22Rv1 (cell line): ENCODE measurements at regions not wholly inside any gene's neighbourhood (a gene's known extent, or its start where the extent isn't known, plus 50 kb on each side); places are given as distances from the start of the nearest gene placed in this dataset.

Experiments
- H3K27ac ChIP-seq: fragments of 450-650 bp; 2 replicates; pipeline ENCODE4 v1.5.1; 2017
- CTCF ChIP-seq: fragments of 450-650 bp; IDR thresholded peaks from 2 replicates; pipeline ENCODE4 v1.5.1; 2017; ENCODE audit warnings: mild to moderate bottlenecking
- ZFX ChIP-seq: fragments of 450-650 bp; IDR thresholded peaks from 2 replicates; pipeline ENCODE4 v1.6.1; 2017; ENCODE audit warnings: antibody characterized with exemption, borderline replicate concordance

GRCh38 chr17:69919789-69920188 is 155.2 kb upstream of the KCNJ16 start:
- TF ChIP-seq ZFX (no peak), CTCF (no peak)
- no peak overlapping the region for H3K27ac ChIP-seq

DNA sequence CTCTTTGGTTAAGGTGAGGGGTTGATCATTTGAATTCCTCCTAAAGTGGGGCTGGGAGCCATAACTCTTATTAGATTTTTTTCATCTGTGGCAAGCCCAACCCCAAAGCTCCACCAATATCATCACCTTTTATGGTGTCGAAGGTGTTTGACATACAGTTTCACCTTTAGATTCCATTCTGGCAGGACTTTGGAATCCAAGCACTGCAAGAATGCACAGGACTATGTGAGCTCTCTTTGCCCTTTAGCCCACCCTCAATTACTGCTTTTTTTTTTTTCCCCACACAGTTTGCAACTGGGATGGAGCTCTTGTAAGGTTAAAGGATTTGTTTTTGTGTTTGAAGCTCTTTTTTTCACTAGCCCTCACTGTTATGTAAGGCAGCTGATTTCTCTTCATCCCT is 154.0 kb upstream of the KCNJ16 start:
- no peak for TF ChIP-seq ZFX
- TF ChIP-seq CTCF = no peak
- H3K27ac ChIP-seq = no peak overlapping the region

DNA sequence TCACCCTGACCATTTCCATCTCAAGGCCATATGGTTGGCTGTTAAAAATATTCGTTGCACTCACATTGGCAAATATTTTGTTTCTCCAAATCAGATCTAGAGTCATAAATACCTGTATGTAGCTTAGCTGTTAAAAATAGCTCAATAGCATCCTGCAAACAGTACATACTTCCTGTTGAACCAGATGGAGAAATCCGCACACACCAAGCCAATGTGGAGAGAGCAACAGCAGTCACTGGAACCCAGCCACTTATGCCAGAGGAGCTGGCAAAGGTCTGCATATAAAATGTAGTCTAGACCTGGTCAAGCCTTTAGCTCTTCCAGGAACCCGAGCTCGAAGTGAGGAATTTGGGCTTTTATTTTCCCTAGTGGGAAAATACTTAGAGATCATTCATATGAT is 146.4 kb upstream of the KCNJ16 start:
- no peak overlapping the region for H3K27ac ChIP-seq

GRCh38 chr17:69936996-69937395 is 138.0 kb upstream of the KCNJ16 start:
- no peak overlapping the region for H3K27ac ChIP-seq
- TF ChIP-seq ZFX (no peak), CTCF (no peak)

More for the DNA sequence above, 146.4 kb upstream of the KCNJ16 start:
- no peak for TF ChIP-seq CTCF
- TF ChIP-seq ZFX = no peak

DNA sequence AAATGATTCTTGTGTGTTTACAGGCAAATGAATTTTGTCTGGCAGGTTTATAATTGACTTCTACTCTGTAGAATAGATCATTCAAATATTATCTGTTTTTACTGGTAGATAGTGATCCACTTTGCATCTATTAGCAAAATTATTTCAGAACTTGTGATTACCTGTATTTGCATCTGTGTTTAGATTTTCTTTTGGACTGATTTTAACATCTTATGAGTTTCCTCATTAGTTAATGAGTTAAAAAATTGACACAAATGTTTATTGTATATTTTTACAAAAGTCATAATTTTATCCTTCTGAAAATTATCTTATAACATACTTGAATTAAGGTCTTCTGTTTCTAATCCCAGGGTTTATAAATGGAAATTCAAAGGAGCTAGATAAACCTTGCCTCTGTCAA is 132.0 kb upstream of the KCNJ16 start:
- H3K27ac ChIP-seq = no peak overlapping the region
- TF ChIP-seq CTCF (no peak), ZFX (no peak)

DNA sequence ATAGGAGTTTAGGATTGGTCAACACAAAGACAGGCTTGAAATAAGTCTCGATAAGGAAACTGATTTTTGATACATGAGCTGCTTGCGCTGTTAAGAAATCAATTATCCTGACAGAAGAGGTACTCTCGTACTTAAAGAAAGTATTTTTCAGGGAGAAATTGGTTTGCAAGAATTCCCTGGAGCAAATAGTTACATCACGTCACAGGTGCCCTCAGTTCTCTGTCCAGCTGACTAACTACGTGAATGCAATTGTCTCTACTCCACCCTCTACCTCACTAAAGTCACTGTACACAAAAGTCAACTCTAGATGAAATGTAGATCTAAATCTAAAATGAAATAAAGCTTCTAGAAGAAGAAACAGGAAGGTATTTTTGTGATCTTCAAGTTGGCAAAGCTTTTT is 130.6 kb upstream of the KCNJ16 start:
- TF ChIP-seq ZFX = no peak
- no peak for TF ChIP-seq CTCF
- no peak overlapping the region for H3K27ac ChIP-seq

GRCh38 chr17:69945698-69946185 is 129.3 kb upstream of the KCNJ16 start:
- TF ChIP-seq ZFX = no peak
- no peak for TF ChIP-seq CTCF
- H3K27ac ChIP-seq = no peak overlapping the region
